ENCODE measurements at regions not wholly inside any gene's neighbourhood (a gene's known extent, or its start where the extent isn't known, plus 50 kb on each side); places are given as distances from the start of the nearest gene placed in this dataset.
"Not testable (repeated sequence)": the region's sequence is repeated elsewhere in the genome, so short reads cannot be mapped to it uniquely, and the experiment has no call there.

DNA sequence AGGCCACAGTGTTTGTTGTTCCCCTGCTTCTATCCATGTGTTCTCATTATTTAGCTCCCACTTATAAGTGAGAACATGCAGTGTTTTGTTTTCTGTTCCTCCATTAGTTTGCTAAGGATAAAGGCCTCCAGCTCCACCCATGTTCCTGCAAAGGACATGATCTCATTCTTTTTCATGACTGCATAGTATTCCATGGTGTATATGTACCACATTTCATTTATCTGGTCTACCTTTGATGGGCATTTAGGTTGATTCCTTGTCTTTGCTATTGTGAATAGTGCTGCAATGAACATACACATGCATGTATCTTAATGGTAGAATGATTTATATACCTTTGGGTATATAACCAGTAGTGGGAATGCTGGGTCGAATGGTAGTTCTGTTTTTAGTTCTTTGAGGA is 62.5 kb upstream of the HSPB3 start:
- TF ChIP-seq, protein P1, sequence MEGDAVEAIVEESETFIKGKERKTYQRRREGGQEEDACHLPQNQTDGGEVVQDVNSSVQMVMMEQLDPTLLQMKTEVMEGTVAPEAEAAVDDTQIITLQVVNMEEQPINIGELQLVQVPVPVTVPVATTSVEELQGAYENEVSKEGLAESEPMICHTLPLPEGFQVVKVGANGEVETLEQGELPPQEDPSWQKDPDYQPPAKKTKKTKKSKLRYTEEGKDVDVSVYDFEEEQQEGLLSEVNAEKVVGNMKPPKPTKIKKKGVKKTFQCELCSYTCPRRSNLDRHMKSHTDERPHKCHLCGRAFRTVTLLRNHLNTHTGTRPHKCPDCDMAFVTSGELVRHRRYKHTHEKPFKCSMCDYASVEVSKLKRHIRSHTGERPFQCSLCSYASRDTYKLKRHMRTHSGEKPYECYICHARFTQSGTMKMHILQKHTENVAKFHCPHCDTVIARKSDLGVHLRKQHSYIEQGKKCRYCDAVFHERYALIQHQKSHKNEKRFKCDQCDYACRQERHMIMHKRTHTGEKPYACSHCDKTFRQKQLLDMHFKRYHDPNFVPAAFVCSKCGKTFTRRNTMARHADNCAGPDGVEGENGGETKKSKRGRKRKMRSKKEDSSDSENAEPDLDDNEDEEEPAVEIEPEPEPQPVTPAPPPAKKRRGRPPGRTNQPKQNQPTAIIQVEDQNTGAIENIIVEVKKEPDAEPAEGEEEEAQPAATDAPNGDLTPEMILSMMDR (IDR thresholded peaks at IDR 0.05) = not testable (repeated sequence)
- not testable (repeated sequence) for TF ChIP-seq POLR2A (IDR thresholded peaks at IDR 0.05; ENCODE audit: low read length); POLR2AphosphoS2 (conservative IDR thresholded peaks at IDR 0.05; ENCODE audit: low read length); CBX2 (IDR thresholded peaks at IDR 0.05; ENCODE audit: borderline replicate concordance, low read depth); ESRRA (IDR thresholded peaks at IDR 0.05; ENCODE audit: borderline replicate concordance, low read length); MYC (IDR thresholded peaks at IDR 0.05; ENCODE audit: borderline replicate concordance, low read length); JUNB (IDR thresholded peaks at IDR 0.05); EP300 (IDR thresholded peaks at IDR 0.05); NR3C1 (IDR thresholded peaks at IDR 0.05); RAD21 (conservative IDR thresholded peaks at IDR 0.05 in 1 of 2, IDR thresholded peaks at IDR 0.05 in 1 of 2)
- TF ChIP-seq, protein P2, sequence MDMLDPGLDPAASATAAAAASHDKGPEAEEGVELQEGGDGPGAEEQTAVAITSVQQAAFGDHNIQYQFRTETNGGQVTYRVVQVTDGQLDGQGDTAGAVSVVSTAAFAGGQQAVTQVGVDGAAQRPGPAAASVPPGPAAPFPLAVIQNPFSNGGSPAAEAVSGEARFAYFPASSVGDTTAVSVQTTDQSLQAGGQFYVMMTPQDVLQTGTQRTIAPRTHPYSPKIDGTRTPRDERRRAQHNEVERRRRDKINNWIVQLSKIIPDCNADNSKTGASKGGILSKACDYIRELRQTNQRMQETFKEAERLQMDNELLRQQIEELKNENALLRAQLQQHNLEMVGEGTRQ (IDR thresholded peaks at IDR 0.05) = not testable (repeated sequence)
